Thymus (tissue), 11 donors: ENCODE measurements at regions not wholly inside any gene's neighbourhood (a gene's known extent, or its start where the extent isn't known, plus 50 kb on each side); places are given as distances from the start of the nearest gene placed in this dataset.

Source experiments
- DNase-seq, 9 donors: peaks; one replicate each; pipeline ENCODE4 v3.0.0-alpha.2; 2013; ENCODE audit warnings: low spot score in 9 of 9, low read depth in 6 of 9, missing footprints in 1 of 9
- H3K27ac ChIP-seq, 2 donors: one replicate each; pipeline ENCODE4 v1.5.1; 2013; ENCODE audit warnings: control low read depth in 1 of 2, low read depth in 1 of 2, low read length in 1 of 2, mild to moderate bottlenecking in 1 of 2, moderate library complexity in 1 of 2
- H3K27me3 ChIP-seq, 2 donors: one replicate each; pipeline ENCODE4 v1.5.1; 2013; ENCODE audit warnings: low read length in 1 of 2; ENCODE audit not compliant: control insufficient read depth in 2 of 2, insufficient read depth in 1 of 2
- H3K36me3 ChIP-seq, 2 donors: one replicate each; pipeline ENCODE4 v1.5.1; 2013; ENCODE audit warnings: low read length in 1 of 2, mild to moderate bottlenecking in 1 of 2, moderate library complexity in 1 of 2; ENCODE audit not compliant: control insufficient read depth in 2 of 2, insufficient read depth in 2 of 2
- H3K4me1 ChIP-seq, 2 donors: one replicate each; pipeline ENCODE4 v1.5.1; 2013; ENCODE audit warnings: low read length in 2 of 2; ENCODE audit not compliant: control insufficient read depth in 2 of 2, insufficient read depth in 2 of 2
- H3K4me3 ChIP-seq, 2 donors: one replicate each; pipeline ENCODE4 v1.5.1; 2013; ENCODE audit warnings: low read length in 2 of 2, control low read depth in 1 of 2, mild to moderate bottlenecking in 1 of 2
- H3K9me3 ChIP-seq, 2 donors: one replicate each; pipeline ENCODE4 v1.5.1; 2013; ENCODE audit warnings: low read length in 1 of 2, mild to moderate bottlenecking in 1 of 2; ENCODE audit not compliant: control insufficient read depth in 2 of 2, insufficient read depth in 1 of 2
- WGBS: extraction: QIAGEN DNeasy Blood & Tissue Kit; methylation state at CpG from one replicate; pipeline ENCODE4 v1.1.7; 2013; 5-methylcytosine and 5-hydroxymethylcytosine counted together
- donor health status: healthy.

GRCh38 chr20:52493171-52493721 lies 301.7 kb upstream of the ZFP64 start:
- Histone ChIP-seq H3K27ac (no peak overlapping the region), H3K4me3 (no peak overlapping the region), H3K27me3 (no peaks in the 10 kb centered on the region), H3K4me1 (no peaks in the 10 kb centered on the region), H3K9me3 (no peaks in the 10 kb centered on the region), H3K36me3 (no peaks in the 10 kb centered on the region)
- DNase-seq: no peak
- 2% methylated on average over 9 of the region's 9 CpGs for WGBS

- Histone ChIP-seq H3K4me1 (no peaks in the 10 kb centered on the region), H3K27ac (no peak overlapping the region), H3K36me3 (no peaks in the 10 kb centered on the region), H3K4me3 (no peak overlapping the region), H3K9me3 (no peaks in the 10 kb centered on the region), H3K27me3 (no peaks in the 10 kb centered on the region)
- no peak for DNase-seq
- WGBS: 87% methylated on average over 10 of the region's 10 CpGs
Observed at GRCh38 chr20:52490711-52491430, 299.3 kb upstream of the ZFP64 start.

GRCh38 chr20:52484438-52484837 lies 292.9 kb upstream of the ZFP64 start:
- no peaks in the 10 kb centered on the region for H3K27me3 ChIP-seq
- no peaks in the 10 kb centered on the region for H3K9me3 ChIP-seq
- no peak for DNase-seq
- no peaks in the 10 kb centered on the region for H3K4me1 ChIP-seq
- WGBS: 83% methylated on average over 2 of the region's 2 CpGs
- H3K4me3 ChIP-seq: no peak overlapping the region
- H3K36me3 ChIP-seq: no peaks in the 10 kb centered on the region
- no peak overlapping the region for H3K27ac ChIP-seq

GRCh38 chr20:52483382-52483781 lies 291.8 kb upstream of the ZFP64 start:
- DNase-seq: no peak
- no peak overlapping the region for H3K27ac ChIP-seq
- H3K4me3 ChIP-seq: no peak overlapping the region
- H3K27me3 ChIP-seq: no peaks in the 10 kb centered on the region
- no peaks in the 10 kb centered on the region for H3K36me3 ChIP-seq
- H3K4me1 ChIP-seq: no peaks in the 10 kb centered on the region
- WGBS: 99% methylated on average over 1 of the region's 1 CpG
- no peaks in the 10 kb centered on the region for H3K9me3 ChIP-seq

GRCh38 chr20:52482044-52482443 lies 290.5 kb upstream of the ZFP64 start:
- no peak overlapping the region for H3K27ac ChIP-seq

GRCh38 chr20:52481443-52481842 lies 289.9 kb upstream of the ZFP64 start:
- no peaks in the 10 kb centered on the region for H3K4me1 ChIP-seq
- no peaks in the 10 kb centered on the region for H3K9me3 ChIP-seq
- H3K36me3 ChIP-seq: no peaks in the 10 kb centered on the region
- no peak for DNase-seq
- 84% methylated on average over 3 of the region's 3 CpGs for WGBS
- no peak overlapping the region for H3K27ac ChIP-seq
- no peaks in the 10 kb centered on the region for H3K27me3 ChIP-seq
- no peak overlapping the region for H3K4me3 ChIP-seq

More at GRCh38 chr20:52482044-52482443, 290.5 kb upstream of the ZFP64 start:
- no peaks in the 10 kb centered on the region for H3K36me3 ChIP-seq
- no peak for DNase-seq
- no peaks in the 10 kb centered on the region for H3K4me1 ChIP-seq
- no peaks in the 10 kb centered on the region for H3K9me3 ChIP-seq
- WGBS: 88% methylated on average over 5 of the region's 5 CpGs
- H3K27me3 ChIP-seq: no peaks in the 10 kb centered on the region
- no peak overlapping the region for H3K4me3 ChIP-seq

- Histone ChIP-seq H3K27ac (no peak overlapping the region), H3K27me3 (no peaks in the 10 kb centered on the region), H3K9me3 (no peaks in the 10 kb centered on the region), H3K4me3 (no peak overlapping the region), H3K36me3 (no peaks in the 10 kb centered on the region), H3K4me1 (no peaks in the 10 kb centered on the region)
- DNase-seq: no peak
- WGBS: 89% methylated on average over 9 of the region's 9 CpGs
Observed at GRCh38 chr20:52476074-52476750, 284.6 kb upstream of the ZFP64 start.

- Histone ChIP-seq H3K27ac (no peak overlapping the region), H3K9me3 (no peaks in the 10 kb centered on the region), H3K4me1 (no peaks in the 10 kb centered on the region), H3K4me3 (no peak overlapping the region), H3K36me3 (no peaks in the 10 kb centered on the region), H3K27me3 (no peaks in the 10 kb centered on the region)
- 52% methylated on average over 3 of the region's 3 CpGs for WGBS
- DNase-seq: no peak
Observed at GRCh38 chr20:52473186-52473585, 281.6 kb upstream of the ZFP64 start.

- DNase-seq: no peak
- Histone ChIP-seq H3K27ac (no peak overlapping the region), H3K4me3 (no peak overlapping the region), H3K4me1 (no peaks in the 10 kb centered on the region), H3K27me3 (no peaks in the 10 kb centered on the region), H3K36me3 (no peaks in the 10 kb centered on the region), H3K9me3 (no peaks in the 10 kb centered on the region)
Observed at GRCh38 chr20:52470561-52470960, 279.0 kb upstream of the ZFP64 start.
